OCI-LY7 (cell line): ENCODE measurements at regions not wholly inside any gene's neighbourhood (a gene's known extent, or its start where the extent isn't known, plus 50 kb on each side); places are given as distances from the start of the nearest gene placed in this dataset.

Source experiments
- CTCF ChIP-seq: fragments of 200-600 bp; sonication (generic); conservative IDR thresholded peaks from 2 replicates; pipeline ENCODE4 v1.5.1; 2014; ENCODE audit warnings: mild to moderate bottlenecking, antibody characterized with exemption, low read length, moderate library complexity, mixed read lengths
- EZH2phosphoT487 ChIP-seq: fragments of 200-600 bp; sonication (generic); IDR thresholded peaks from 2 replicates; pipeline ENCODE4 v1.6.1; 2018; ENCODE audit warnings: low read depth, borderline replicate concordance, mild to moderate bottlenecking, mixed run types, antibody characterized with exemption, low read length, moderate library complexity, mixed read lengths

GRCh38 chr19:28549680-28550277 is 663.2 kb downstream of the UQCRFS1 start:
- TF ChIP-seq CTCF (no peak), EZH2phosphoT487 (no peak)
